GM21825 (cell line): ENCODE measurements at regions not wholly inside any gene's neighbourhood (a gene's known extent, or its start where the extent isn't known, plus 50 kb on each side); places are given as distances from the start of the nearest gene placed in this dataset.
A peak's percentile ranks its signal among the peaks of the same experiment; 100 is the strongest.
"Not testable (repeated sequence)": the region's sequence is repeated elsewhere in the genome, so short reads cannot be mapped to it uniquely, and the experiment has no call there.

Source experiments
- ATAC-seq: cut with Tn5 transposase; IDR thresholded peaks from one replicate; pipeline ENCODE4 v1.9.1; 2021; ENCODE audit warnings: mild to moderate bottlenecking, moderate library complexity; ENCODE audit not compliant: unreplicated experiment

DNA sequence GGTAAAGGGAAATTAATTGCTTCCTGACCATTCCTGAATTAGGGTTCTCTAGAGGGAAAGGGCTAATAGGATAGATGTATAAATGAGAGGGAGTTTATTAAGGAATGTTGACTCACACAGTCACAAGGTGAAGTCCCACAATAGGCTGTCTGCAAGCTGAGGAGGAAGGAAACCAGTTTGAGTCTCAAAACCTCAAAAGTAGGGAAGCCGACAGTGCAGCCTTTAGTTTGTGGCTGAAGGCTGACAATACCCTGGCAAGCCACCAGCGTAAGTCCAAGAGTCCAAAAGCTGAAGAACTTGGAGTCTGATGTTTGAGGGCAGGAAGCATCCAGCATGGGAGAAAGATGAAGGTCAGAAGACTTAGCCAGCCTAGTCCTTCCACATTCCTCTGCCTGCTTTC, 1340.8 kb downstream of the RPIA start:
- not testable (repeated sequence) for ATAC-seq

DNA sequence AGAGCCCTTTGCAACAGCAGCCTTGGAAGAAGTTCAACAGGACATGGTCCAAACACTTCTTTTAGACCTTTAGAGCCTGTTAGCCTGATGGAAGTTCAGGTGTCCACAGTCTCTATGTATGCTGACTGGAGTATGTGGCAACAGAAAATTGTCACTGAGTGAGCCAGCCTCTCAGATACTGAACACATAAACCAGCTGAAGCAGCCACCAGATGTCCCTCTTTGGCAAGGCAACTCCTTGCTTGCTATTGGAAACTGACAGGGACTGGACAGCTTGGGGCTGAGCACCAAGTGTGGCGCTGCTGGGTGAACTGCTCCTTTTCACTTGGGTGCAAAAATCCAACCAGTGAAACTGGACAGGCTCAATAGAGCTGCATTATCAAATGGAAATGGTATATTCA, 1344.9 kb downstream of the RPIA start:
- ATAC-seq = not testable (repeated sequence)

DNA sequence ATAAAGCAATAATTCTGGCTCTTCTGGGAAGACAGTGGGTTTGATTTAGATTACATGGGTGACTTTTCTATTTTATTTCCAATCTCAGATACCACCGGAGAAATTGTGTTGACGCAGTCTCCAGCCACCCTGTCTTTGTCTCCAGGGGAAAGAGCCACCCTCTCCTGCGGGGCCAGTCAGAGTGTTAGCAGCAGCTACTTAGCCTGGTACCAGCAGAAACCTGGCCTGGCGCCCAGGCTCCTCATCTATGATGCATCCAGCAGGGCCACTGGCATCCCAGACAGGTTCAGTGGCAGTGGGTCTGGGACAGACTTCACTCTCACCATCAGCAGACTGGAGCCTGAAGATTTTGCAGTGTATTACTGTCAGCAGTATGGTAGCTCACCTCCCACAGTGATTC, 1347.6 kb downstream of the RPIA start:
- not testable (repeated sequence) for ATAC-seq

DNA sequence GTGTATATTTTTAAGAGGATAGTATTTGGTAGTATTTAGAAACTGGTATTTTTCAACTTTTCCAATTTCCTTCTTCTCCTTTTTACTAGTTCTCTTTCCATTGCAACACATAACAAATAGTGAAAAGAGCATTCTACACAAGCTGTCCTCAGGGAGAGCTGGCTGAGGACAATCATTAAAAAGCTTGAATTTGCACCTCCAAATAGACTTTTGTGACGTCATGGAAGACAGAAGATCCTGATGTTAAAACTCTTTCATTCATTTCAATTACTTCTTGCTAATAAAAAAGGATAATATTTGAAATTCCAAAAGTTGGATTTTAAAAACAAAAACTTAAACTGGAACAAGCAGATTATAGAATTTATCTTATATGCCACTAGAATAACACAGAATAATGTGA, 1356.3 kb downstream of the RPIA start:
- ATAC-seq = not testable (repeated sequence)

DNA sequence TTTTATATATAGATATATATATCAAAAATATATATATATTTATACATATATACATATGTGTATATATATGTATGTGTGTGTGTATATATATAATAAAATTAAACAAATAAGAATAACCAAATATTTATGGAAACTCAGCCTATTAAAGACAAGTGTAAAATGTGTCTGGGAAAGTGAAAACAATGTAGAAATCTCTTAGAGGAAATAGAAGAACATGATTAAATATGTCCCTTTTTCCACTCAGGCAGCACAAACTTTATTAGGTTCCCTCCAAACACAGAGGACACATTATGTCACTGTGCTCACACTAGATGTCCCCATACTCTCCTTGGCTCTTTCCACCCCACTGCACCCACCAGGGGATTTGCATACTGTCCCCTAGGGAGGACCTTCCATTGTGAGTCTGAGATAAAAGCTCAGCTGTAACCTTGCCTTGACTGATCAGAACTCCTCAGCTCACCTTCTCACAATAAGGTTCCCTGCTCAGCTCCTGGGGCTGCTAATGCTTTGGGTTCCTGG, 1360.7 kb downstream of the RPIA start:
- ATAC-seq = not testable (repeated sequence)

DNA sequence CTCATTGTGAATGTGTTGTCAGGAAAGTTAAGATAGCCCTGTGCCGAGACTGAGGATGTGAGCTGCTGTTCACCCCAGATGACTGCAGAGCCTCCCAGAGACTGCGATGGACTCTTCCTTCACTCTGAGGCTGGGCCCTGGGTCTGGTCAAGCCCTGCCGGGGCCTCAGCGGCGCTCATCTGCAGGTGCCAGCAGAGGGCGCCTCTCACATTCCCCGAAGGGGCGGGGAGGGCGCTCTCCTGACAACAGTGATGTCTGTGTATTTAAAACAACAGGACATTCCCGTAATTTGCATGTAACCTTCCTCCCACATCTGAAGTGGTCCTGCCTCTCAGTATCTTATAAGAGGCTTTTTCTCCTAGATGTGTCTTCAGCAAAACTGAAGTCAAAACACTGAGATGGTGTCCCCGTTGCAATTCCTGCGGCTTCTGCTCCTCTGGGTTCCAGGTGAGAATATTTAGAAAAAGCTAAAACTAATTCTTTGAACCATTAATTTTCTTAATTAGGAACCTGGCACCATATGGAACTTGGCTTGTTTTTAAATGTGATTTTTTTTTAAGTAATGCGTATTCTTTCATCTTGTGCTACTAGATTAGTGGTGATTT, 1377.9 kb downstream of the RPIA start:
- peak; percentile 82 for ATAC-seq

DNA sequence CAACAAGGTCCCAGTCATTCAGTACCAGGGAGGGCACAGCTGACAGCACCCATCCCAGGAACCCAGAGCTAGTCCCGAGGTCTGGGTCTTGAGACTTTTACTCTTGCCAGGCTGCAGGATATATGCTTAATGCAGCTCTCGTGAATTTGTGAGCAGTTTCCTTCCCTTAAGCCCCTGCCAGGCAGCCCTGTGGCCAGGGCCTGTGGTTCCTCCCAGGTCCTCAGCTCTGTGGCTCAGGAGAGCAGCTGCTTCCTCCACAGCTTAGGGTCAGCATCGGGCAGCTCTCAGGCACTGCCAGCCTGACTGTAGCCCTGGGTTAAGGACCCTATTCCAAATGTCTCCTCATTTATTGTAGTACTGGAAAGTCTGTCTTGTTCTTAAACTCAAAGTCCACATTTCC, 1384.8 kb downstream of the RPIA start:
- ATAC-seq = no peak

DNA sequence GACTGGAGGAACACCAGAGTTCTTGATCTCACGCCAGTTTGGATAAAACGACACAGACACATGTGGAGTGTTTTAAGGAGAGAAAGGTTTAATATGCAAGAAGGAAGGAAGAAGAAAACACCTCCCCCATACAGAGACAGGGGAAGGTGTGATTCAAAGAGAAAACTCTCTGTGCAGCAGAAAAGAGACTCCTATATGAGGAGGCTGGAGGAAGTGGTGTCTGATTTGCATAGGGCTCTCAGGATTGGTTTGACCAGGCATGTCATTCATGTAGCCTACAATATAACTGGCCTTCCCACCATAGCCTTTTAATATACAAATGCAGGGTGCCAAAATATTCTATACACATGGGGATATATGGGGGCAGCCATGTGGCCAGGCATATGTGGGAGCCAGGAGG, 1386.5 kb downstream of the RPIA start:
- no peak for ATAC-seq

DNA sequence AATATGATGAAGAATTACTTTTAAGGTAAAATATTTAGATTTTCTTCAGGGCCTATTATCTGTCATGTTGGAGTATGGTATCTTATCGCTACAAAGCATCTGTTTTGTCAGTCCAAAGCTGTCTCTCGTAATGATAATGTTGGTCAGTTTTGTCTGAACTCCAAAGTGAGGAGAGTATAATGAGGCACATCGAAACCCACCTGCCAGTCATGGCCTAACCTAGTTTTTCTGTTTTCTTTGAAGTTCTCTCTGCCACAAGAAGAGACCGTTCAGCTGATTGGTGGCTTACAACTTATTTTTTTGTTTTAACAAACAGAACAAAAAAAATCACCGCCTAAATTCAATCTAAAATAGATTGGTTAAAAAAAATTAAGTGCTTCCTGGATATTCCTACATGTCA, 1387.9 kb downstream of the RPIA start:
- no peak for ATAC-seq

DNA sequence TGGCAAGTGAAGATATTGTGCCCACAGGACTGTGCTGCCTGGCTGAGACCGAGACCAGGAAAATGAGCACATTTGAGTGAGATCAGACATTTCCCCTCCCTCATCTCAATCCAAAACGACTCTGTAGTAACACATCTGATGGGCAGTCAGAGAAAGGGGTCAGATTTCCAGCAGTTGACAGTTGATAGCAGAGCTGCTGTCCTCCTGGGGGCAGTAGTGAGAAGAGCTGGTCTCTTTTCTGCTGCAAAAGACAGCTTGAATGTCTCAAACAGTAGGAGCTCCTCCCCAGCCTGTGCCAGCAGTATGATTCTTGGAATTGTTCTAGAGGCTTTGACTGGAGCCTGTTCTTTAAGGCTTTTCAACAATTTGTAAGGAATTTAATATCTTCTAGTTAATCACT, 1396.3 kb downstream of the RPIA start:
- ATAC-seq = not testable (repeated sequence)

DNA sequence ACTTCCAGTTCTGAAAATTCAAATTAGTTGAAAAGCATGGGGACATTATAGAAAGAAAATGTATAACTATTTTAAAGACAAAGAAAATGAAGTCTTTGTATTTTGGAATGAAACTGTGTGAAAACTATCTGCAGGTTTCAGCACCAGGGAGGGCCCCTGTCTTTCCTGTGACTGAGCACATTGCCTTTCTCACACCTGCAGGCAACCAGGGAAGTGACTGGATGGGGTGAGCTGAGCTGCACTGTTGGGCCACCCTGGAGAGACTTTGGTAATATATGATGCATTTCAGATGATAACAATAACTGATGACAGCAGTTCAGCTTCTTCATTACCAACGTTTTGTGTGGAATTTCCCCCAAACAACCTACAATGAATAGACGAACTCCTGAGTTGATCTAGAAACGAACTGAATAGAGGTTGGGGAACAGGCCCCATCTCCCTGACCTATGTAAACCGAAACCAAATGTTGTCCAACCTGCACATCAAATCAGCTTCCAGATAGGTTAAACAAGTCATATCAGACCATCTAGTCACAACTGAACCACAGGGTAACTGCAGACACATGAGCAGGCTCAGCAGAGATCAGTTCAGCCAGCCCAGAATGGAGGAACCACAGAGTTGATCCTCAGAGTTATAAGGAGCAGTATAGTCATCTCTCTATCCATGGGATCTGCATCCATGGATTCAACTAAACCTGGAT, 1402.2 kb downstream of the RPIA start:
- not testable (repeated sequence) for ATAC-seq

DNA sequence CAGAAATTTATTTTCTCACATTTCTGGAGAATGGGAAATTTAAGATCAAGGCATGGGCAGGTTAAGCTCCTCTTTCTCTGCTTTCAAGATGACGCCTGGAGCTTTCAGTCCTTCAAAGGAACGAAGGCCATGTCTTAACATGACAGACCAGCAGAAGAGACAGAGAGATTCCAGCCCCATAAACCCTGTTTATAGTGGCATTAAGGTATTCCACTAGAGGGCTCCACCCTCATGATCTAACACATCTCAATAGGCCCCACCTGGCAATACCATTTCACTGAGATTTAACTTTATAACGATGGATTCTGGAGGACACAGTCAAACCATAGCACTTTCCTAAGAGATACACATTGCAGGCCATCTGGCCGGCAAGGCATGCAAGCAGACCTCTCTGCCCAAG, 1406.1 kb downstream of the RPIA start:
- ATAC-seq = not testable (repeated sequence)

DNA sequence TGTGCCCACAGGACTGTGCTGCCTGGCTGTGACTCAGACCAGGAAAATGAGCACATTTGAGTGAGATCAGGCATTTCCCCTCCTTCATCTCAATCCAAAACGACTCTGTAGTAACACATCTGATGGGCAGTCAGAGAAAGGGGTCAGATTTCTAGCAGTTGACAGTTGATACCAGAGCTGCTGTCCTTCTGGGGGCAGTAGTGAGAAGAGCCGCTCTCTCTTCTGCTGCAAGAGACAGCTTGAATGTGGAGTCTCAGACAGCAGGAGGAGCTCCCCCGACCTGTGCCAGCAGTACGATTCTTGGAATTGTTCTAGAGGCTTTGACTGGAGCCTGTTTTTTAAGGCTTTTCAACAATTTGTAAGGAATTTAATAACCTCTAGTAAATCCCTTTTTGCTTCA, 1413.7 kb downstream of the RPIA start:
- ATAC-seq = not testable (repeated sequence)

DNA sequence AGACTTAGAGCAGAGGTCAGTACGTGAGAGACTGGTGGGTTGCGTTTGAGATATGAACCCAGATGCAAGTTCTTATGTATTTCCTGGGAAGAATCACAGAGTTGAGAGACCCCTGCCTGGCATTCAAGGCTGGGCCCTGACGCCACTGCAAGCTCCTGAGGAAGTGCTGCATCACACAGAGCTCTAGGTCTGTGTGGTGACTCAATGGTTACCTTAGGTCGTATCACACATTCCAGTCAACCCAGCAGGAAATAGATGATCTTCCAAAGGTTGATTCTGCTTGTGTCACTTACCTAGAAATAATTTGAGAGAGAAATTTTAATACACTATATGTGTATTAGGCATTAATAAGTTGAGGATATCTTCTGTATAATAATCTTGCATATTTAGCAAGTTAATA, 1431.9 kb downstream of the RPIA start:
- not testable (repeated sequence) for ATAC-seq

DNA sequence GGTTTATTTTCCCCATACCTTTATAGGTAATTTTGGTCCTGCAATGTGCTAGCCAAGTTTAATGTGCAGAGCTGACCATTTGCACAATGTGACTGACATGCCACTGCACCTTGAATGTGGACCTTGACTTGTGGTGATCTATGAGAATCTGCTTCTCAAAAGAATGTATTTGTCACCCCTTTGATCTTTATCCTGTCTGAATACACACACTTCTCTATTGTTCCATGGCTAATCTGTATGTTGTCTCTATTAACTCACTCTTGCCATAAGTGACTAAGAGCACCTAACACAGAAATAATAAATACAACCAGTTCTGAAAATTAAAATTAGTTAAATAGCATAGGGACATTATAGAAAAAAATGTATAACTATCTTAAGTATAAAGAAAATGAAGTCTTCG, 1447.6 kb downstream of the RPIA start:
- not testable (repeated sequence) for ATAC-seq

DNA sequence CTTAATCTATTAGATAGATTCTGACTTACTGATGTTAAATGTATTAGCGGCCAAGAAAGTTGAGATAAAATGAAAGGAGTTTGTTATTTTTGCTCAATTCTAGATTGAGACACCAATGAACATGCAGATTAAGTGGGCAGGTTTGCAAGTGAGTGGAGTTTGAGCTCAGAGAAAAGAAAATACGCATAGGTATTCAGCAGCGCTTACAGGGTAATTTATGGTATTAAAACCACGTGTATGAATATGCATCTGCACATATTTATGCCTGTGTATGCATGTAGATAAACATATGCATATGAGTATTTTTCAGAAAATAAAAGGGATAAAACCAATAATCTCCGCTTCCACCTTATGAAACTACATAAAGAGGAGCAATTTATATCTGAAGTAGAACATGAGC, 1450.1 kb downstream of the RPIA start:
- not testable (repeated sequence) for ATAC-seq

DNA sequence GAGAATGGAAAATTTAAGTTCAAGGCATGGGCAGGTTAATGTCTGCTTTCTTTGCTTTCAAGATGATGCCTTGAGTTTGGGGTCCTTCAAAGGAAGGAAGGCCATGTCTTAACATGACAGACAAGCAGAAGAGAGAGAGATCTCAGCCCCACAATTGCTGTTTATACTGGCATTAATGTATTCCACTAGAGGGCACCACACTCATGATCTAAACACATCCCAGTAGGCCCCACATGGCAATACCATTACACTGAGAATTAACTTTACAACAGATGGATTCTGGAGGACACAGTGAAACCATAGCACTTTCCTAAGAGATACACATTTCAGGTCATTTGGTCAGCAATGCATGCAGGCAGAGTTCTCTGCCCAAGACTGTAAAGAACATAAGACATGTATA, 1460.3 kb downstream of the RPIA start:
- ATAC-seq = not testable (repeated sequence)

DNA sequence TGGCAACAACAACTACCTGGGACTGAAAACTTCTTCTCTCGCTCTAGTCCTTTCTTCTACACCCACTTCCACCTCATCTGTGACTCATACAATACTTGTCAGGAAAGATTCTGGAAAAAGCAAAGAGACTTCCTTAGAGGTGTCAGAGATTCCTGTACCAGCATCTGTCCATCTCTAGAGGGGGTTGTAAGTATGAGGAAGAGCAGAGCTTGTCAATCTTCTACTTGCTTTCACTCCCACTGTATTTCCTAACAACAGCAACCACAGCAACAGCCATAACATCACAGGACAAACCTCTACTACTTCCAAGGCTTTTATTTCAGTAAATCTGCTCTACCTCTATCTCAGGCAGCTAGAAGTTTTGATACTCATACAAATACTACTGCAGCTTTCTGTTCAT, 1479.5 kb downstream of the RPIA start:
- ATAC-seq = not testable (repeated sequence)

DNA sequence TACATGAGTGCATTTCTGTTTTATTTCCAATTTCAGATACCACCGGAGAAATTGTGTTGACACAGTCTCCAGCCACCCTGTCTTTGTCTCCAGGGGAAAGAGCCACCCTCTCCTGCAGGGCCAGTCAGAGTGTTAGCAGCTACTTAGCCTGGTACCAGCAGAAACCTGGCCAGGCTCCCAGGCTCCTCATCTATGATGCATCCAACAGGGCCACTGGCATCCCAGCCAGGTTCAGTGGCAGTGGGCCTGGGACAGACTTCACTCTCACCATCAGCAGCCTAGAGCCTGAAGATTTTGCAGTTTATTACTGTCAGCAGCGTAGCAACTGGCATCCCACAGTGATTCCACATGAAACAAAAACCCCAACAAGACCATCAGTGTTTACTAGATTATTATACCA, 1481.6 kb downstream of the RPIA start:
- ATAC-seq = not testable (repeated sequence)

DNA sequence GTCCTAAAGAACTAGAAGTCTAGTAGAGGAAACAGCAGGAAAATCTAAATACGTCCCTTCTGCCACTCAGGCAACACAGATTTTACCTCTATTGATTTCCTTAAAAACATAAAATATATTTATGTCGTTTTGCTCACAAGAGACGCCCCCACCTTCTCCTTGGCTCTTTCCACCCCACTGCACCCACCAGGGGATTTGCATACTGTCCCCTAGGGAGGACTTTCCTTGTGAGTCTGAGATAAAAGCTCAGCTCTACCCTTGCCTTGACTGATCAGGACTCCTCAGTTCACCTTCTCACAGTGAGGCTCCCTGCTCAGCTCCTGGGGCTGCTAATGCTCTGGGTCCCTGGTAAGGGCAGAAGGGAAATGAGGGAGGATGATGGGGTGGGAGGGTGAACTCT, 1488.1 kb downstream of the RPIA start:
- not testable (repeated sequence) for ATAC-seq

DNA sequence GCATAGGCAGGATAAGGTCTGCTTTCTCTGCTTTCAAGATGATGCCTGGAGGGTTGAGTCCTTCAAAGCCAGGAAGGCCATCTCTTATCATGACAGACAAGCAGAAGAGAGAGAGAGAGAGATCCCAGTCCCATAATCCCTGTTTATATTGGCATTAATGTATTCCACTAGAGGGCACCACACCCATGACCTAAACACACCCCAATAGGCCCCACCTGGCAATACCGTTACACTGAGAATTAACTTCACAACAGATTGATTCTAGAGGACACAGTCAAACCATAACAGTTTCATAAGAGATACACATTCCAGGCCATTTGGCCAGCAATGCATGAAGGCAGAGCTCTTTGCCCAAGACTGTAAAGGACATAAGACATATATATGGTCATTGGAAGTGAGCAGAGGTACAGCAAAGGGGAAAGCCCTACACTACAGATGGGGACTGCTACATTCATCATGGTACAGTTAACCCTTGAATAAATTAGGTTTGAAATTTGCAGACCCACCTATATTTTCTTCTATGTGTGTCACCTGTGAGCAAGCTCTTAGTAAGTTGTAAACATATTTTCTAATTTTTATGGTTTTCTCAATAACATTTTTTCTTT, 1516.1 kb downstream of the RPIA start:
- no peak for ATAC-seq

DNA sequence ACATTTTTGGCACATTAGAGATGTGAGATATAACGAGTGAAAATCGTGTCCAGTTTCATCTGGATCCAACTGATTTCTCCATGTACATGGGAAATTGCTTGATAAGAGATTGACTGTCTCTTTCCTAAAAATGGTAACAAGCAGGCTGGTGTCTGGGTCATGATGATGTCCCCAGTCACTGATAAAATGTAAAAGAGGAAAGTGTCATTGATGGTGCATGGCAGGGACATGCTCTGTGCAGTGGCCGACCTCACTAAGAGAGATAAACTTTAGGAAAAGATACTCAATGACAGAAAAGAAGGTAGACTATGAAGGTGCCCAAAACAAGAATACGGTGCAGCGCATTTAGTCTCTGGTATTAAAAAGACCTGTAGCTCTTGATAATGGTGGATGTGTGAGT, 1517.5 kb downstream of the RPIA start:
- ATAC-seq = no peak
